ENCODE measurements at regions not wholly inside any gene's neighbourhood (a gene's known extent, or its start where the extent isn't known, plus 50 kb on each side); places are given as distances from the start of the nearest gene placed in this dataset.

DNA sequence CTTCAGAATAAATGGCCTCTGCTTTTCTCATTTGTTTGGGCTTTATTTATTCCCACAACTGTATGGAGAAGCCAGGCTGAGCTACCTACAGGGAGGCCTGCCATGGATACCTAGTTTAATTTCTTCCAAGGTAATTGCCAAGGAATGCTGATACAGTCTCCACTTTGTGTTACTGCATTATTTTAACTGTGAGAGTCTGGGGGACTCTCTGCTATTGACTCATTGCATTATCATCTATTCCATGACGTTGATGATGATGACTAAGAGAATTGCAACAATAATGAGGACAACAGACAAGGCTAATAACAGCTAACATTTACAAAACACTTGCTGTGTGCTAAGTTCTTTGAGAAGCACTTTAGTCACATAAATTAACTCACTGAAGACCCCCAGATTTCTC lies 88.3 kb upstream of the COL21A1 start:
- no peak for DNase-seq

DNA sequence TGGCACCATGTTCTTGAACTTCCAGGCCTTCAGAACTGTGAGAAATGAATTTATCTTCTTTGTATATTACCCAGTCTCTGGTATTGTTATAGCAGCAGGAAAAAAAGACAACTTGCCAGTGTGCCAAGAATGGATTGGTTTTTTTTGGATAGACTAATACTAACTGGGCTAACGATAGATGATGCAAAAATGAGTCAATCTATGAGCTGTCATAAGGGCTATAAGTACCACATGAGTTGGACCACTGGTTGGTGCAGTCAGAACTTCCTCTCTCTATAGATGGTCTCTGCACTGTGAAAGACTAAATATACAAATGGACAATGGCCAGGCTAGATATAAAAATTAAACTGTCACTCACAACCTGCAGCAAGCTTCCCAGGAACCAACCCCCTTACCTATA lies 87.6 kb upstream of the COL21A1 start:
- H3K4me3 Mint-ChIP-seq: no peak overlapping the region
- no peak overlapping the region for H3K27ac Mint-ChIP-seq
- intact Hi-C loops (cut with micrococcal nuclease): no loop called here
- peaks cover 0 to 2% of the 10 kb centered on the region in 2 donors for H3K9me3 Mint-ChIP-seq
- H3K27me3 Mint-ChIP-seq (ENCODE audit: low read depth in 2 of 2): no peaks in the 10 kb centered on the region
- WGBS (ENCODE audit: insufficient coverage): 60% methylated on average over 1 of the region's 1 CpG
- no peaks in the 10 kb centered on the region for H3K36me3 Mint-ChIP-seq
- Histone ChIP-seq H3K27ac (ENCODE audit: low read length) (no peak overlapping the region), H3K27me3 (ENCODE audit: control insufficient read depth, insufficient read depth, low read length) (no peaks in the 10 kb centered on the region), H3K9me3 (ENCODE audit: control insufficient read depth, insufficient read depth, low read length) (no peaks in the 10 kb centered on the region), H3K36me3 (ENCODE audit: control insufficient read depth, insufficient read depth, low read length) (no peaks in the 10 kb centered on the region), H3K4me3 (ENCODE audit: low read length) (no peak overlapping the region), H3K4me1 (ENCODE audit: control insufficient read depth, insufficient read depth, low read length) (no peaks in the 10 kb centered on the region)
- TF ChIP-seq, protein P1, sequence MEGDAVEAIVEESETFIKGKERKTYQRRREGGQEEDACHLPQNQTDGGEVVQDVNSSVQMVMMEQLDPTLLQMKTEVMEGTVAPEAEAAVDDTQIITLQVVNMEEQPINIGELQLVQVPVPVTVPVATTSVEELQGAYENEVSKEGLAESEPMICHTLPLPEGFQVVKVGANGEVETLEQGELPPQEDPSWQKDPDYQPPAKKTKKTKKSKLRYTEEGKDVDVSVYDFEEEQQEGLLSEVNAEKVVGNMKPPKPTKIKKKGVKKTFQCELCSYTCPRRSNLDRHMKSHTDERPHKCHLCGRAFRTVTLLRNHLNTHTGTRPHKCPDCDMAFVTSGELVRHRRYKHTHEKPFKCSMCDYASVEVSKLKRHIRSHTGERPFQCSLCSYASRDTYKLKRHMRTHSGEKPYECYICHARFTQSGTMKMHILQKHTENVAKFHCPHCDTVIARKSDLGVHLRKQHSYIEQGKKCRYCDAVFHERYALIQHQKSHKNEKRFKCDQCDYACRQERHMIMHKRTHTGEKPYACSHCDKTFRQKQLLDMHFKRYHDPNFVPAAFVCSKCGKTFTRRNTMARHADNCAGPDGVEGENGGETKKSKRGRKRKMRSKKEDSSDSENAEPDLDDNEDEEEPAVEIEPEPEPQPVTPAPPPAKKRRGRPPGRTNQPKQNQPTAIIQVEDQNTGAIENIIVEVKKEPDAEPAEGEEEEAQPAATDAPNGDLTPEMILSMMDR (IDR thresholded peaks at IDR 0.05): no peak
- ATAC-seq (no peak), DNase-seq (no peak)
- H3K4me1 Mint-ChIP-seq: no peaks in the 10 kb centered on the region

More for the DNA sequence above, 88.3 kb upstream of the COL21A1 start:
- Mint-ChIP-seq H3K36me3 (no peaks in the 10 kb centered on the region), H3K9me3 (peaks cover 0 to 2% of the 10 kb centered on the region in 2 donors), H3K27me3 (ENCODE audit: low read depth in 2 of 2) (no peaks in the 10 kb centered on the region), H3K4me3 (no peak overlapping the region), H3K27ac (no peak overlapping the region), H3K4me1 (no peaks in the 10 kb centered on the region)
- Histone ChIP-seq H3K36me3 (ENCODE audit: control insufficient read depth, insufficient read depth, low read length) (no peaks in the 10 kb centered on the region), H3K27ac (ENCODE audit: low read length) (no peak overlapping the region), H3K9me3 (ENCODE audit: control insufficient read depth, insufficient read depth, low read length) (no peaks in the 10 kb centered on the region), H3K27me3 (ENCODE audit: control insufficient read depth, insufficient read depth, low read length) (no peaks in the 10 kb centered on the region), H3K4me1 (ENCODE audit: control insufficient read depth, insufficient read depth, low read length) (no peaks in the 10 kb centered on the region), H3K4me3 (ENCODE audit: low read length) (no peak overlapping the region)
- no peak for ATAC-seq
- WGBS (ENCODE audit: insufficient coverage): 100% methylated on average over 1 of the region's 1 CpG
- TF ChIP-seq, protein P1 (IDR thresholded peaks at IDR 0.05): no peak
- intact Hi-C loops (cut with micrococcal nuclease): no loop called here

DNA sequence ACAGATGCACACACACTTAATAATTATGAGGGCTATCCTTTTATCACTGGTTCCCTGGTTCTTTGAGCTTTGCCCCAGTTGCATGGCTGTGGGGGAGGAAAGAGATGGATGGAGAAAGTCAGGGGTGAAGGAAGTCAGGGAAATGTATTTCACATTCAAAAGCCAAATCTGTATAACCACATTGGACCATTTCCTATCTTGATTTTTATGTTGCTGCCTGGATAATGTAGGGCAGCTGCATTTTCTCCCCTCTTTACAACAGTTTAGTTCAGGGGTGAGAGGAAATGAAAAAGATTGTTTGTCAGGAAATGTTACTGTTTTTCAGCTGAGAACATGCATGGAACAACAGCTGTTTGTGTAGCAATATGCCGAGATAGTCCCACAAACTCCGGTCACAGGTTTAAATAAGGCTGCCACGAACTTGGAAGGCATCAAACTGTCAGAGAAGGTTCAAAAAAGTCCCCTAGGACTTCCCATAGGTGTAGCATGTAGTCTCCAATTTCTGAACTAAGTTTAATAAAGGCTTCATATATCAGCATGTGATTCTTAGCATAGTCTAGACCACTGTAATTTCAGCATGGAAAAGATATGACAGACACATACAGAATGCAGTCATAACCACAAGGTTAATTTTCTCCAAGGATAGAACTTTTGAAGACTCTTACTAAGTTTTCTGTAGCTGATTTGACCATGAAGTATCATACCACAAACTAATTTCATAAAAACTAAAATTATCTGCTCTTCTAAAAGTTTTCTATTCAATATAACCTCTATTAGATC lies 82.1 kb upstream of the COL21A1 start:
- H3K27ac ChIP-seq (ENCODE audit: low read length): no peak overlapping the region
- Mint-ChIP-seq H3K36me3 (no peaks in the 10 kb centered on the region), H3K27me3 (ENCODE audit: low read depth in 2 of 2) (no peaks in the 10 kb centered on the region), H3K4me1 (no peaks in the 10 kb centered on the region), H3K27ac (no peak overlapping the region), H3K9me3 (peaks cover 0 to 2% of the 10 kb centered on the region in 2 donors), H3K4me3 (no peak overlapping the region)
- intact Hi-C loops (cut with micrococcal nuclease): no loop called here
- no peaks in the 10 kb centered on the region for H3K4me1 ChIP-seq (ENCODE audit: control insufficient read depth, insufficient read depth, low read length)
- ATAC-seq (no peak), DNase-seq (no peak)
- no peaks in the 10 kb centered on the region for H3K9me3 ChIP-seq (ENCODE audit: control insufficient read depth, insufficient read depth, low read length)
- H3K36me3 ChIP-seq (ENCODE audit: control insufficient read depth, insufficient read depth, low read length): no peaks in the 10 kb centered on the region
- WGBS (ENCODE audit: insufficient coverage): 18% methylated on average over 3 of the region's 3 CpGs
- TF ChIP-seq, protein P1 (IDR thresholded peaks at IDR 0.05): no peak
- no peak overlapping the region for H3K4me3 ChIP-seq (ENCODE audit: low read length)
- H3K27me3 ChIP-seq (ENCODE audit: control insufficient read depth, insufficient read depth, low read length): no peaks in the 10 kb centered on the region

DNA sequence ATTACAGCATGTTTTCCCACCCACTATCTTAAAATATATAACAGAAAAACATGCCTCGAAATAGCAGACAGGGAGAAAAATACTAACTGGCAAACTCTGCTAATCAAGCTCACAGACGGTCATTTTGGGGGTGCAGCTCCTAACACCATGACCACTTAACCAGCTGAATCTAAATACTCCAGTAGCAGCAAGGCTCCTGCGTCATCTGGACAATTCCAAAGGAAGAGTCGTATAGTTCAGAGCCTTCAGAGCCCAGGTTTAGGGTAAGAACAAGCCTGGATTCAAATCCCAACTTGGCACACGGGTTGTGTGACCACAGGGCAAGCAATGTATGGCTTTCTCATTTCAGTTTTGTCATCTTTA lies 81.3 kb upstream of the COL21A1 start:
- H3K27ac ChIP-seq (ENCODE audit: low read length): no peak overlapping the region
- Mint-ChIP-seq H3K27me3 (ENCODE audit: low read depth in 2 of 2) (no peaks in the 10 kb centered on the region), H3K27ac (no peak overlapping the region), H3K4me3 (no peak overlapping the region), H3K4me1 (no peaks in the 10 kb centered on the region), H3K9me3 (no peaks in the 10 kb centered on the region), H3K36me3 (no peaks in the 10 kb centered on the region)
- H3K9me3 ChIP-seq (ENCODE audit: control insufficient read depth, insufficient read depth, low read length): no peaks in the 10 kb centered on the region
- 79% methylated on average over 5 of the region's 5 CpGs for WGBS (ENCODE audit: insufficient coverage)
- H3K36me3 ChIP-seq (ENCODE audit: control insufficient read depth, insufficient read depth, low read length): no peaks in the 10 kb centered on the region
- intact Hi-C loops (cut with micrococcal nuclease): no loop called here
- DNase-seq (no peak), ATAC-seq (no peak)
- TF ChIP-seq, protein P1 (IDR thresholded peaks at IDR 0.05): no peak
- H3K27me3 ChIP-seq (ENCODE audit: control insufficient read depth, insufficient read depth, low read length): no peaks in the 10 kb centered on the region
- H3K4me1 ChIP-seq (ENCODE audit: control insufficient read depth, insufficient read depth, low read length): no peaks in the 10 kb centered on the region
- no peak overlapping the region for H3K4me3 ChIP-seq (ENCODE audit: low read length)
